BJ (cell line): ENCODE measurements at regions not wholly inside any gene's neighbourhood (a gene's known extent, or its start where the extent isn't known, plus 50 kb on each side); places are given as distances from the start of the nearest gene placed in this dataset.

ENCODE experiments used
- CTCF ChIA-PET: fragments of 350-600 bp; formaldehyde crosslinking; extraction: SDS; loops from one replicate; lab custom pipeline; 2021; ENCODE audit warnings: antibody characterized with exemption, inconsistent platforms; lab: Yijun Ruan, JAX
- POLR2A ChIA-PET: fragments of 300-600 bp; sonication (Branson Sonifier 250); formaldehyde crosslinking; extraction: SDS; loops from one replicate; lab custom pipeline; 2021; ENCODE audit warnings: antibody characterized with exemption; lab: Charles Lee
- DNase-seq: peaks from one replicate; pipeline ENCODE4 v3.0.0-alpha.2; 2011; ENCODE audit warnings: low read depth
- H3K27me3 ChIP-seq: 2 replicates; pipeline ENCODE4 v1.6.0; 2011; ENCODE audit warnings: low read length; ENCODE audit not compliant: control insufficient read depth, insufficient read depth
- H3K36me3 ChIP-seq: 2 replicates; pipeline ENCODE4 v1.5.1; 2011; ENCODE audit warnings: low read length; ENCODE audit not compliant: control insufficient read depth, insufficient read depth
- H3K4me3 ChIP-seq: 2 replicates; pipeline ENCODE4 v1.5.1; 2011; ENCODE audit warnings: low read depth, mild to moderate bottlenecking, control low read depth, low read length
- CTCF ChIP-seq: IDR thresholded peaks from 2 replicates; pipeline ENCODE4 v1.5.1; 2011; ENCODE audit warnings: low read depth, mild to moderate bottlenecking, control low read depth, inconsistent platforms, low read length, moderate library complexity; ENCODE audit not compliant: insufficient read depth

GRCh38 chr2:122078451-122078850 lies 323.0 kb downstream of the TSN start:
- no peaks in the 10 kb centered on the region for H3K27me3 ChIP-seq
- no peak for TF ChIP-seq CTCF
- ChIA-PET POLR2A (no interaction called here), CTCF (interaction anchor here (0.8 to 1.2 kb wide), 2 partner anchors 9 to 17 kb away, joined by 3 read pairs; no protein-coding TSS in a partner anchor)
- DNase-seq = no peak
- no peak overlapping the region for H3K4me3 ChIP-seq
- H3K36me3 ChIP-seq = no peaks in the 10 kb centered on the region

- CTCF ChIA-PET = interaction anchor here (1.0 to 1.6 kb wide), 4 partner anchors 10 to 34 kb away, joined by 3 to 5 read pairs (median 4); no protein-coding TSS in a partner anchor
- no peaks in the 10 kb centered on the region for H3K36me3 ChIP-seq
- POLR2A ChIA-PET = no interaction called here
- H3K4me3 ChIP-seq = no peak overlapping the region
- H3K27me3 ChIP-seq = no peaks in the 10 kb centered on the region
- no peak for TF ChIP-seq CTCF
- no peak for DNase-seq
Measured at GRCh38 chr2:122079844-122080243, 324.4 kb downstream of the TSN start.

- no peak for DNase-seq
- Histone ChIP-seq H3K36me3 (no peaks in the 10 kb centered on the region), H3K27me3 (no peaks in the 10 kb centered on the region), H3K4me3 (no peak overlapping the region)
- no peak for TF ChIP-seq CTCF
- ChIA-PET POLR2A (no interaction called here), CTCF (interaction anchor here (1.0 to 1.6 kb wide), 3 partner anchors 10 to 33 kb away, joined by 3 to 5 read pairs (median 4); no protein-coding TSS in a partner anchor)
Measured at GRCh38 chr2:122080316-122080715, 324.9 kb downstream of the TSN start.

GRCh38 chr2:122080871-122081270 lies 325.4 kb downstream of the TSN start:
- DNase-seq = no peak
- ChIA-PET POLR2A (no interaction called here), CTCF (interaction anchor here (1.3 kb wide), 1 partner anchor 33 kb away, joined by 3 read pairs; no protein-coding TSS in a partner anchor)
- TF ChIP-seq CTCF = no peak
- no peak overlapping the region for H3K4me3 ChIP-seq
- H3K27me3 ChIP-seq = no peaks in the 10 kb centered on the region
- H3K36me3 ChIP-seq = no peaks in the 10 kb centered on the region

- ChIA-PET CTCF (no interaction called here), POLR2A (no interaction called here)
- no peak for DNase-seq
- TF ChIP-seq CTCF = no peak
- Histone ChIP-seq H3K27me3 (no peaks in the 10 kb centered on the region), H3K36me3 (no peaks in the 10 kb centered on the region), H3K4me3 (no peak overlapping the region)
Measured at GRCh38 chr2:122081751-122082150, 326.3 kb downstream of the TSN start.
